Activated CD4-positive, alpha-beta T cell treated with anti-CD3 and anti-CD28 coated beads, Interleukin-2, amount 10 ng/mL, durations not matched to agents 7 days and 5 days (primary cell): ENCODE measurements at regions not wholly inside any gene's neighbourhood (a gene's known extent, or its start where the extent isn't known, plus 50 kb on each side); places are given as distances from the start of the nearest gene placed in this dataset.

Experiments used
- CTCF ChIA-PET: fragments of 350-600 bp; sonication (Branson Sonifier 250); formaldehyde crosslinking; loops from one replicate; lab custom pipeline; 2021; ENCODE audit warnings: antibody characterized with exemption; lab: Charles Lee
- POLR2A ChIA-PET: fragments of 350-600 bp; sonication (Branson Sonifier 250); formaldehyde crosslinking; loops from one replicate; lab custom pipeline; 2021; ENCODE audit warnings: antibody characterized with exemption; lab: Charles Lee
- DNase-seq: peaks from one replicate; pipeline ENCODE4 v3.0.0-alpha.2; 2020
- H3K27ac Mint-ChIP-seq: one replicate; pipeline ENCODE4 v1.8.0; 2021; ENCODE audit warnings: mild to moderate bottlenecking, moderate library complexity, mixed read lengths
- H3K27me3 Mint-ChIP-seq: one replicate; pipeline ENCODE4 v1.8.0; 2021; ENCODE audit warnings: mixed read lengths
- H3K36me3 Mint-ChIP-seq: one replicate; pipeline ENCODE4 v1.8.0; 2021; ENCODE audit warnings: low read depth, mixed read lengths
- H3K4me1 Mint-ChIP-seq: one replicate; pipeline ENCODE4 v1.8.0; 2021; ENCODE audit warnings: mixed read lengths
- H3K4me3 Mint-ChIP-seq: one replicate; pipeline ENCODE4 v1.8.0; 2021; ENCODE audit warnings: mild to moderate bottlenecking, moderate library complexity, mixed read lengths
- H3K9me3 Mint-ChIP-seq: one replicate; pipeline ENCODE4 v1.8.0; 2021; ENCODE audit warnings: mixed read lengths

GRCh38 chr4:125365731-125366130 lies 51.0 kb downstream of the FAT4 start:
- ChIA-PET POLR2A (no interaction called here), CTCF (no interaction called here)
- Mint-ChIP-seq H3K27ac (no peak overlapping the region), H3K9me3 (no peaks in the 10 kb centered on the region), H3K36me3 (no peaks in the 10 kb centered on the region), H3K27me3 (no peaks in the 10 kb centered on the region), H3K4me3 (no peak overlapping the region), H3K4me1 (no peaks in the 10 kb centered on the region)
- no peak for DNase-seq

- ChIA-PET POLR2A (no interaction called here), CTCF (no interaction called here)
- Mint-ChIP-seq H3K27me3 (no peaks in the 10 kb centered on the region), H3K4me1 (no peaks in the 10 kb centered on the region), H3K4me3 (no peak overlapping the region), H3K9me3 (no peaks in the 10 kb centered on the region), H3K36me3 (no peaks in the 10 kb centered on the region), H3K27ac (no peak overlapping the region)
- no peak for DNase-seq
Measured at GRCh38 chr4:125368146-125368545, 53.4 kb downstream of the FAT4 start.

GRCh38 chr4:125368671-125369081 lies 53.9 kb downstream of the FAT4 start:
- CTCF ChIA-PET: no interaction called here
- no peak for DNase-seq
- POLR2A ChIA-PET: no interaction called here
- no peaks in the 10 kb centered on the region for H3K27me3 Mint-ChIP-seq
- no peak overlapping the region for H3K27ac Mint-ChIP-seq
- no peaks in the 10 kb centered on the region for H3K36me3 Mint-ChIP-seq
- no peaks in the 10 kb centered on the region for H3K9me3 Mint-ChIP-seq
- H3K4me3 Mint-ChIP-seq: no peak overlapping the region
- H3K4me1 Mint-ChIP-seq: no peaks in the 10 kb centered on the region

GRCh38 chr4:125369098-125369497 lies 54.3 kb downstream of the FAT4 start:
- no peak overlapping the region for H3K4me3 Mint-ChIP-seq
- CTCF ChIA-PET: no interaction called here
- no peaks in the 10 kb centered on the region for H3K9me3 Mint-ChIP-seq

GRCh38 chr4:125370478-125370877 lies 55.7 kb downstream of the FAT4 start:
- H3K4me3 Mint-ChIP-seq: no peak overlapping the region
- no peaks in the 10 kb centered on the region for H3K36me3 Mint-ChIP-seq
- DNase-seq: no peak
- no peaks in the 10 kb centered on the region for H3K27me3 Mint-ChIP-seq
- no peaks in the 10 kb centered on the region for H3K4me1 Mint-ChIP-seq
- ChIA-PET POLR2A (no interaction called here), CTCF (no interaction called here)
- no peak overlapping the region for H3K27ac Mint-ChIP-seq
- no peaks in the 10 kb centered on the region for H3K9me3 Mint-ChIP-seq

More at GRCh38 chr4:125369098-125369497, 54.3 kb downstream of the FAT4 start:
- Mint-ChIP-seq H3K27me3 (no peaks in the 10 kb centered on the region), H3K36me3 (no peaks in the 10 kb centered on the region), H3K4me1 (no peaks in the 10 kb centered on the region), H3K27ac (no peak overlapping the region)
- POLR2A ChIA-PET: no interaction called here
- no peak for DNase-seq

GRCh38 chr4:125382995-125383394 lies 68.2 kb downstream of the FAT4 start:
- Mint-ChIP-seq H3K9me3 (no peaks in the 10 kb centered on the region), H3K27me3 (no peaks in the 10 kb centered on the region), H3K27ac (no peak overlapping the region), H3K4me3 (no peak overlapping the region), H3K36me3 (no peaks in the 10 kb centered on the region), H3K4me1 (no peaks in the 10 kb centered on the region)
- no peak for DNase-seq
- ChIA-PET CTCF (no interaction called here), POLR2A (no interaction called here)

- H3K4me1 Mint-ChIP-seq: no peaks in the 10 kb centered on the region
- POLR2A ChIA-PET: no interaction called here
- no peak overlapping the region for H3K4me3 Mint-ChIP-seq
- no peak for DNase-seq
- H3K9me3 Mint-ChIP-seq: no peaks in the 10 kb centered on the region
- CTCF ChIA-PET: no interaction called here
- no peak overlapping the region for H3K27ac Mint-ChIP-seq
- no peaks in the 10 kb centered on the region for H3K27me3 Mint-ChIP-seq
- no peaks in the 10 kb centered on the region for H3K36me3 Mint-ChIP-seq
Measured at GRCh38 chr4:125387770-125388169, 73.0 kb downstream of the FAT4 start.

- no peaks in the 10 kb centered on the region for H3K27me3 Mint-ChIP-seq
- H3K36me3 Mint-ChIP-seq: no peaks in the 10 kb centered on the region
- H3K4me1 Mint-ChIP-seq: no peaks in the 10 kb centered on the region
- ChIA-PET CTCF (no interaction called here), POLR2A (no interaction called here)
- no peak for DNase-seq
- no peak overlapping the region for H3K4me3 Mint-ChIP-seq
- H3K27ac Mint-ChIP-seq: no peak overlapping the region
- H3K9me3 Mint-ChIP-seq: no peaks in the 10 kb centered on the region
Measured at GRCh38 chr4:125388613-125389012, 73.9 kb downstream of the FAT4 start.

GRCh38 chr4:125389713-125390112 lies 75.0 kb downstream of the FAT4 start:
- Mint-ChIP-seq H3K36me3 (no peaks in the 10 kb centered on the region), H3K9me3 (no peaks in the 10 kb centered on the region), H3K4me3 (no peak overlapping the region), H3K27me3 (no peaks in the 10 kb centered on the region), H3K4me1 (no peaks in the 10 kb centered on the region), H3K27ac (no peak overlapping the region)
- DNase-seq: no peak
- CTCF ChIA-PET: no interaction called here
- POLR2A ChIA-PET: no interaction called here

GRCh38 chr4:125390126-125390525 lies 75.4 kb downstream of the FAT4 start:
- Mint-ChIP-seq H3K4me1 (no peaks in the 10 kb centered on the region), H3K4me3 (no peak overlapping the region), H3K9me3 (no peaks in the 10 kb centered on the region), H3K27ac (no peak overlapping the region), H3K36me3 (no peaks in the 10 kb centered on the region), H3K27me3 (no peaks in the 10 kb centered on the region)
- CTCF ChIA-PET: no interaction called here
- DNase-seq: no peak
- POLR2A ChIA-PET: no interaction called here

- DNase-seq: no peak
- no peaks in the 10 kb centered on the region for H3K27me3 Mint-ChIP-seq
- no peak overlapping the region for H3K4me3 Mint-ChIP-seq
- ChIA-PET POLR2A (no interaction called here), CTCF (no interaction called here)
- no peaks in the 10 kb centered on the region for H3K4me1 Mint-ChIP-seq
- no peaks in the 10 kb centered on the region for H3K36me3 Mint-ChIP-seq
- no peaks in the 10 kb centered on the region for H3K9me3 Mint-ChIP-seq
- H3K27ac Mint-ChIP-seq: no peak overlapping the region
Measured at GRCh38 chr4:125390727-125391126, 76.0 kb downstream of the FAT4 start.

- POLR2A ChIA-PET: no interaction called here
- no peaks in the 10 kb centered on the region for H3K36me3 Mint-ChIP-seq
- H3K4me1 Mint-ChIP-seq: no peaks in the 10 kb centered on the region
- no peaks in the 10 kb centered on the region for H3K9me3 Mint-ChIP-seq
- CTCF ChIA-PET: no interaction called here
- H3K27me3 Mint-ChIP-seq: no peaks in the 10 kb centered on the region
- no peak overlapping the region for H3K4me3 Mint-ChIP-seq
- H3K27ac Mint-ChIP-seq: no peak overlapping the region
- DNase-seq: no peak
Measured at GRCh38 chr4:125392694-125393093, 77.9 kb downstream of the FAT4 start.

GRCh38 chr4:125393825-125394224 lies 79.1 kb downstream of the FAT4 start:
- CTCF ChIA-PET: no interaction called here
- no peak for DNase-seq
- no peaks in the 10 kb centered on the region for H3K4me1 Mint-ChIP-seq
- no peaks in the 10 kb centered on the region for H3K27me3 Mint-ChIP-seq
- H3K9me3 Mint-ChIP-seq: no peaks in the 10 kb centered on the region
- H3K4me3 Mint-ChIP-seq: no peak overlapping the region
- no peak overlapping the region for H3K27ac Mint-ChIP-seq
- POLR2A ChIA-PET: no interaction called here
- H3K36me3 Mint-ChIP-seq: no peaks in the 10 kb centered on the region

- H3K4me1 Mint-ChIP-seq: no peaks in the 10 kb centered on the region
- ChIA-PET CTCF (no interaction called here), POLR2A (no interaction called here)
- no peak overlapping the region for H3K4me3 Mint-ChIP-seq
- no peaks in the 10 kb centered on the region for H3K9me3 Mint-ChIP-seq
- no peaks in the 10 kb centered on the region for H3K27me3 Mint-ChIP-seq
- no peak overlapping the region for H3K27ac Mint-ChIP-seq
- H3K36me3 Mint-ChIP-seq: no peaks in the 10 kb centered on the region
- no peak for DNase-seq
Measured at GRCh38 chr4:125397226-125397625, 82.5 kb downstream of the FAT4 start.
